Suprapubic skin (tissue), 4 donors: ENCODE measurements at regions not wholly inside any gene's neighbourhood (a gene's known extent, or its start where the extent isn't known, plus 50 kb on each side); places are given as distances from the start of the nearest gene placed in this dataset.

Experiments
- DNase-seq, 2 donors: peaks; one replicate each; pipeline ENCODE4 v3.0.0-alpha.2; 2019; ENCODE audit warnings: low spot score in 2 of 2
- H3K27ac ChIP-seq: fragments of 200-600 bp; sonication (generic); one replicate; pipeline ENCODE4 v1.5.1; 2019
- H3K27me3 ChIP-seq: fragments of 200-600 bp; sonication (generic); one replicate; pipeline ENCODE4 v1.5.1; 2019
- H3K36me3 ChIP-seq: fragments of 200-600 bp; sonication (generic); one replicate; pipeline ENCODE4 v1.5.1; 2019
- H3K4me1 ChIP-seq: fragments of 200-600 bp; sonication (generic); one replicate; pipeline ENCODE4 v1.5.1; 2019
- H3K4me3 ChIP-seq: fragments of 200-600 bp; sonication (generic); one replicate; pipeline ENCODE4 v1.5.1; 2019; ENCODE audit warnings: mild to moderate bottlenecking
- H3K9me3 ChIP-seq: fragments of 200-600 bp; sonication (generic); one replicate; pipeline ENCODE4 v1.5.1; 2019
- CTCF ChIP-seq, 2 donors: fragments of 200-600 bp in 1 of 2; fragments of 450-650 bp in 1 of 2; sonication (generic) in 1 of 2; IDR thresholded peaks; one replicate each; pipeline ENCODE4 v1.5.1; 2016 to 2019; ENCODE audit warnings: antibody characterized with exemption in 2 of 2, mild to moderate bottlenecking in 1 of 2, moderate library complexity in 1 of 2
- EP300 ChIP-seq: sonication (generic); formaldehyde crosslinking; IDR thresholded peaks from one replicate; pipeline ENCODE4 v1.6.1; 2017; ENCODE audit warnings: antibody characterized with exemption
- POLR2A ChIP-seq, 2 donors: fragments of 450-650 bp; IDR thresholded peaks; one replicate each; pipeline ENCODE4 v1.6.1; 2017; ENCODE audit warnings: antibody characterized with exemption in 2 of 2, mild to moderate bottlenecking in 2 of 2, moderate library complexity in 2 of 2
- POLR2AphosphoS5 ChIP-seq, 3 donors: sonication (generic); formaldehyde crosslinking; IDR thresholded peaks; one replicate each; pipeline ENCODE4 v1.6.1; 2017; ENCODE audit warnings: antibody characterized with exemption in 3 of 3
- WGBS: methylation state at CpG from one replicate; pipeline ENCODE4 v1.1.5; 2018; 5-methylcytosine and 5-hydroxymethylcytosine counted together

GRCh38 chr3:74527566-74527965 is 86.9 kb downstream of the CNTN3 start:
- no peak for DNase-seq
- no peak for TF ChIP-seq POLR2AphosphoS5 (IDR thresholded peaks at IDR 0.05)
- no peak for TF ChIP-seq CTCF (IDR thresholded peaks at IDR 0.05)
- no peak for TF ChIP-seq POLR2A (IDR thresholded peaks at IDR 0.05)
- no peak for TF ChIP-seq EP300
- Histone ChIP-seq H3K9me3 (no peaks in the 10 kb centered on the region), H3K27me3 (no peaks in the 10 kb centered on the region), H3K4me3 (no peak overlapping the region), H3K36me3 (no peaks in the 10 kb centered on the region), H3K27ac (no peak overlapping the region), H3K4me1 (no peaks in the 10 kb centered on the region)
- 72% methylated on average over 4 of the region's 4 CpGs for WGBS

GRCh38 chr3:74523811-74524210 is 90.6 kb downstream of the CNTN3 start:
- 62% methylated on average over 2 of the region's 2 CpGs for WGBS
- H3K27me3 ChIP-seq: no peaks in the 10 kb centered on the region
- DNase-seq: no peak

GRCh38 chr3:74520895-74521294 is 93.6 kb downstream of the CNTN3 start:
- Histone ChIP-seq H3K4me3 (no peak overlapping the region), H3K36me3 (no peaks in the 10 kb centered on the region), H3K27ac (no peak overlapping the region), H3K27me3 (no peaks in the 10 kb centered on the region), H3K9me3 (no peaks in the 10 kb centered on the region), H3K4me1 (no peaks in the 10 kb centered on the region)
- no peak for TF ChIP-seq POLR2AphosphoS5 (IDR thresholded peaks at IDR 0.05)
- TF ChIP-seq EP300: no peak
- no peak for TF ChIP-seq CTCF (IDR thresholded peaks at IDR 0.05)
- no peak for TF ChIP-seq POLR2A (IDR thresholded peaks at IDR 0.05)
- no peak for DNase-seq
- 85% methylated on average over 3 of the region's 3 CpGs for WGBS

More at GRCh38 chr3:74523811-74524210, 90.6 kb downstream of the CNTN3 start:
- no peaks in the 10 kb centered on the region for H3K4me1 ChIP-seq
- H3K9me3 ChIP-seq: no peaks in the 10 kb centered on the region
- no peak overlapping the region for H3K27ac ChIP-seq
- no peaks in the 10 kb centered on the region for H3K36me3 ChIP-seq
- TF ChIP-seq EP300: no peak
- no peak for TF ChIP-seq POLR2A (IDR thresholded peaks at IDR 0.05)
- TF ChIP-seq POLR2AphosphoS5 (IDR thresholded peaks at IDR 0.05): no peak
- TF ChIP-seq CTCF (IDR thresholded peaks at IDR 0.05): no peak
- H3K4me3 ChIP-seq: no peak overlapping the region

GRCh38 chr3:74518610-74519009 is 95.8 kb downstream of the CNTN3 start:
- no peaks in the 10 kb centered on the region for H3K27me3 ChIP-seq
- H3K4me3 ChIP-seq: no peak overlapping the region
- H3K36me3 ChIP-seq: no peaks in the 10 kb centered on the region
- no peaks in the 10 kb centered on the region for H3K9me3 ChIP-seq
- no peaks in the 10 kb centered on the region for H3K4me1 ChIP-seq
- TF ChIP-seq CTCF (IDR thresholded peaks at IDR 0.05) (no peak), POLR2A (IDR thresholded peaks at IDR 0.05) (no peak), POLR2AphosphoS5 (IDR thresholded peaks at IDR 0.05) (no peak), EP300 (no peak)
- no peak overlapping the region for H3K27ac ChIP-seq
- no peak for DNase-seq

GRCh38 chr3:74516019-74516418 is 98.4 kb downstream of the CNTN3 start:
- Histone ChIP-seq H3K27ac (no peak overlapping the region), H3K4me1 (no peaks in the 10 kb centered on the region), H3K36me3 (no peaks in the 10 kb centered on the region), H3K9me3 (no peaks in the 10 kb centered on the region), H3K4me3 (no peak overlapping the region), H3K27me3 (no peaks in the 10 kb centered on the region)
- TF ChIP-seq EP300: no peak
- TF ChIP-seq POLR2AphosphoS5 (IDR thresholded peaks at IDR 0.05): no peak
- TF ChIP-seq POLR2A (IDR thresholded peaks at IDR 0.05): no peak
- no peak for TF ChIP-seq CTCF (IDR thresholded peaks at IDR 0.05)
- DNase-seq: no peak
